ENCODE measurements at regions not wholly inside any gene's neighbourhood (a gene's known extent, or its start where the extent isn't known, plus 50 kb on each side); places are given as distances from the start of the nearest gene placed in this dataset.

DNA sequence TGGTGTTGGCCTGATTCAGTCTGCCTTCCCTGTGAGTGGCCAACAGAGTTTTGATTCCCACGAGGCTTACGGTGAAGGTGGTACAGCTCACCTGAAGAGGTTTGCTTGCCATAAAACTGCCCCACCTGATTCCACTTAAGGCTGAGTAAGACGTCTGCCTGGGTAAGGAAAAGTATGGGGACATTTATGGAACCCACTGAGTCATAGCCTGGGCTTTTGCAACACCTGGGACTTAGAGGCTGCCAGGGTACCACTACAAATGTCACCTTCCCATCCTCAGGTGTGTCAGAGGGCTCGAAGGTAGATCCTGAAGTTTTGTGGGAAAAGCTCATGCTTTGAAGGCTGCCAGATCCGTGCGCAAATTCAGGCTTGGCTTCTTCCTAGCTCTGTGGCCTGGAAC is 56.9 kb upstream of the SLCO2A1 start:
- no peak overlapping the region for H4K8ac ChIP-seq (ENCODE audit: low read depth, low read length)

DNA sequence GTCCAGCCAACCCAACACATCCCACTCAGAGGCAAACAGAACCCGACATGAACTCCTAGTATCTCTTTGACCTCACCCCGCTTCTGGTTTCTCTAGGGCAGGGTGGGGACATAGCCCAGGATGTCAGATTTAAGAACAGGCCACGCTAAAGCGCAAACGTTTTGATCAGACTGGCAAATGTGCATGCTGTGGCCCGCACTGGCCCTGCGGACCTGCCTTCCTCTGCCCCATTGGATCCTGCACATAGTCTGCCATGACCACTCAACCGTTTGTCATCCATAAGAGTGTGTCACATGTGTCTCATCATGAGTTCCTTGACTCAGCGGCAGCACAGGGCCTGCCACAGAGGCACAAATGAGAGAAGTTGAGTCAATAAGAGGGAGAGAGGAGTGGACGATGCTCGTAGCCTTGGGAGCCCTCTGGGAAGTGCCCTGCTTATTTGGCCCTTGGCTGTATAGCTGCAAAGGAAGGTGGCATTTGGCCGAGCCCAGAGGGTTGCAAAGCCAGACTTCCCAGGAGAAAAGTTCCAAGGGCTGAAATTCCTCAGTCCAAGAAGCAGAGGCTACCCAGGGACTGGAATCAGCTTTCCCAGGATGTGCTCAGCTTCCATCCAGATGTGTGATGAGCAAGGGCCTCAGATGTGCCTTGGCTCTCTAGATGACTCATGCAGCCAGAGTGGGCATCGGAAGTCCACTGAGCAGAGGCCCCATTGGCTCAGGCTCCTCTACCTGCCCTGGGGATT is 55.5 kb upstream of the SLCO2A1 start:
- Histone ChIP-seq H4K91ac (ENCODE audit: low read depth, low read length, poor library complexity) (no peak overlapping the region), H3K79me1 (ENCODE audit: low read depth, low read length) (no peaks in the 10 kb centered on the region), H3K4me1 (ENCODE audit: control insufficient read depth in 2 of 2, insufficient read depth in 1 of 2, low read depth in 1 of 2, low read length in 2 of 2) (peaks cover 0 to 2% of the 10 kb centered on the region in 2 donors), H2BK15ac (ENCODE audit: low read length) (no peak overlapping the region), H3K4ac (ENCODE audit: low read length) (no peak overlapping the region), H3K18ac (ENCODE audit: low read length) (peak overlapping the region; percentile 9), H3K27ac (replicated peaks; ENCODE audit: low read length) (no peak overlapping the region), H3K4me2 (ENCODE audit: insufficient read depth, low read length, poor library complexity, severe bottlenecking) (no peak overlapping the region), H3K9ac (ENCODE audit: low read depth, low read length, poor library complexity) (no peak overlapping the region), H4K8ac (ENCODE audit: low read depth, low read length) (no peak overlapping the region), H3K27me3 (ENCODE audit: control insufficient read depth in 3 of 3, insufficient read depth in 3 of 3, low read depth in 1 of 3, low read length in 3 of 3) (peaks cover 0 to 7% (median 0%) of the 10 kb centered on the region in 3 experiments), H2AK5ac (ENCODE audit: low read depth, low read length) (no peak overlapping the region), H2BK120ac (ENCODE audit: low read depth, low read length) (no peak overlapping the region), H2BK12ac (ENCODE audit: low read length) (no peak overlapping the region), H3K14ac (ENCODE audit: low read length) (no peak overlapping the region), H3K9me3 (replicated peaks in 1 of 2; ENCODE audit: control insufficient read depth in 2 of 2, insufficient read depth in 1 of 2, low read depth in 1 of 2, low read length in 2 of 2) (peaks cover 0 to 6% of the 10 kb centered on the region in 2 donors), H3K36me3 (replicated peaks in 1 of 2; ENCODE audit: control insufficient read depth in 2 of 2, insufficient read depth in 2 of 2, low read length in 2 of 2) (no peaks in the 10 kb centered on the region), H2BK5ac (ENCODE audit: low read length) (no peak overlapping the region), H3K4me3 (ENCODE audit: low read length in 2 of 2) (no peak overlapping the region), H3K23ac (ENCODE audit: low read depth, low read length, poor library complexity) (no peak overlapping the region), H2AFZ (ENCODE audit: low read length) (no peak overlapping the region)
- no peak for DNase-seq (ENCODE audit: low spot score)
- WGBS, 2 donors (ENCODE audit: extremely low coverage in 2 of 2, insufficient read length in 2 of 2, insufficient replicate concordance in 1 of 2): no CpG with 5 or more reads among the region's 13 CpGs

More for the DNA sequence above, 56.9 kb upstream of the SLCO2A1 start:
- H2AK5ac ChIP-seq (ENCODE audit: low read depth, low read length): no peak overlapping the region
- H3K14ac ChIP-seq (ENCODE audit: low read length): no peak overlapping the region
- H3K36me3 ChIP-seq (replicated peaks in 1 of 2; ENCODE audit: control insufficient read depth in 2 of 2, insufficient read depth in 2 of 2, low read length in 2 of 2): no peaks in the 10 kb centered on the region
- H2AFZ ChIP-seq (ENCODE audit: low read length): no peak overlapping the region
- no peaks in the 10 kb centered on the region for H3K79me1 ChIP-seq (ENCODE audit: low read depth, low read length)
- H3K23ac ChIP-seq (ENCODE audit: low read depth, low read length, poor library complexity): no peak overlapping the region
- no peak overlapping the region for H3K9ac ChIP-seq (ENCODE audit: low read depth, low read length, poor library complexity)
- H2BK12ac ChIP-seq (ENCODE audit: low read length): no peak overlapping the region
- H3K4ac ChIP-seq (ENCODE audit: low read length): no peak overlapping the region
- DNase-seq (ENCODE audit: low spot score): no peak
- no peak overlapping the region for H3K18ac ChIP-seq (ENCODE audit: low read length)
- no peak overlapping the region for H4K91ac ChIP-seq (ENCODE audit: low read depth, low read length, poor library complexity)
- no peak overlapping the region for H2BK5ac ChIP-seq (ENCODE audit: low read length)
- H3K4me1 ChIP-seq (ENCODE audit: control insufficient read depth in 2 of 2, insufficient read depth in 1 of 2, low read depth in 1 of 2, low read length in 2 of 2): peaks cover 0 to 2% of the 10 kb centered on the region in 2 donors
- H3K27me3 ChIP-seq (ENCODE audit: control insufficient read depth in 3 of 3, insufficient read depth in 3 of 3, low read depth in 1 of 3, low read length in 3 of 3): peaks cover 0 to 7% (median 0%) of the 10 kb centered on the region in 3 experiments
- no peak overlapping the region for H2BK120ac ChIP-seq (ENCODE audit: low read depth, low read length)
- no CpG with 5 or more reads among the region's 6 CpGs for WGBS, 2 donors (ENCODE audit: extremely low coverage in 2 of 2, insufficient read length in 2 of 2, insufficient replicate concordance in 1 of 2)
- H3K9me3 ChIP-seq (replicated peaks in 1 of 2; ENCODE audit: control insufficient read depth in 2 of 2, insufficient read depth in 1 of 2, low read depth in 1 of 2, low read length in 2 of 2): peaks cover 0 to 1% of the 10 kb centered on the region in 2 donors
- no peak overlapping the region for H3K27ac ChIP-seq (replicated peaks; ENCODE audit: low read length)
- H3K4me3 ChIP-seq (ENCODE audit: low read length in 2 of 2): peak overlapping the region in 1 of 2 donors; percentile 2
- H2BK15ac ChIP-seq (ENCODE audit: low read length): no peak overlapping the region
- H3K4me2 ChIP-seq (ENCODE audit: insufficient read depth, low read length, poor library complexity, severe bottlenecking): no peak overlapping the region

GRCh38 chr3:134084242-134084950 is 54.7 kb upstream of the SLCO2A1 start:
- no peak overlapping the region for H3K4me2 ChIP-seq (ENCODE audit: insufficient read depth, low read length, poor library complexity, severe bottlenecking)
- H2BK15ac ChIP-seq (ENCODE audit: low read length): no peak overlapping the region
- peaks cover 0 to 7% (median 0%) of the 10 kb centered on the region in 3 experiments for H3K27me3 ChIP-seq (ENCODE audit: control insufficient read depth in 3 of 3, insufficient read depth in 3 of 3, low read depth in 1 of 3, low read length in 3 of 3)
- H2AK5ac ChIP-seq (ENCODE audit: low read depth, low read length): no peak overlapping the region
- H3K23ac ChIP-seq (ENCODE audit: low read depth, low read length, poor library complexity): no peak overlapping the region
- no peak overlapping the region for H3K4ac ChIP-seq (ENCODE audit: low read length)
- no peak overlapping the region for H4K91ac ChIP-seq (ENCODE audit: low read depth, low read length, poor library complexity)
- no peak overlapping the region for H3K4me3 ChIP-seq (ENCODE audit: low read length in 2 of 2)
- DNase-seq (ENCODE audit: low spot score): no peak
- no peak overlapping the region for H2BK120ac ChIP-seq (ENCODE audit: low read depth, low read length)
- H3K18ac ChIP-seq (ENCODE audit: low read length): no peak overlapping the region
- no peak overlapping the region for H2BK5ac ChIP-seq (ENCODE audit: low read length)
- no peaks in the 10 kb centered on the region for H3K36me3 ChIP-seq (replicated peaks in 1 of 2; ENCODE audit: control insufficient read depth in 2 of 2, insufficient read depth in 2 of 2, low read length in 2 of 2)
- peaks cover 0 to 6% of the 10 kb centered on the region in 2 donors for H3K9me3 ChIP-seq (replicated peaks in 1 of 2; ENCODE audit: control insufficient read depth in 2 of 2, insufficient read depth in 1 of 2, low read depth in 1 of 2, low read length in 2 of 2)
- no peak overlapping the region for H3K9ac ChIP-seq (ENCODE audit: low read depth, low read length, poor library complexity)
- peak overlapping the region; percentile 25 for H3K14ac ChIP-seq (ENCODE audit: low read length)
- H4K8ac ChIP-seq (ENCODE audit: low read depth, low read length): no peak overlapping the region
- H3K27ac ChIP-seq (replicated peaks; ENCODE audit: low read length): no peak overlapping the region
- peaks cover 0 to 2% of the 10 kb centered on the region in 2 donors for H3K4me1 ChIP-seq (ENCODE audit: control insufficient read depth in 2 of 2, insufficient read depth in 1 of 2, low read depth in 1 of 2, low read length in 2 of 2)
- H3K79me1 ChIP-seq (ENCODE audit: low read depth, low read length): no peaks in the 10 kb centered on the region
- no peak overlapping the region for H2AFZ ChIP-seq (ENCODE audit: low read length)
- WGBS, 2 donors (ENCODE audit: extremely low coverage in 2 of 2, insufficient read length in 2 of 2, insufficient replicate concordance in 1 of 2): no CpG with 5 or more reads among the region's 2 CpGs
- H2BK12ac ChIP-seq (ENCODE audit: low read length): no peak overlapping the region

GRCh38 chr3:134083626-134084241 is 54.0 kb upstream of the SLCO2A1 start:
- Histone ChIP-seq H3K4ac (ENCODE audit: low read length) (no peak overlapping the region), H3K23ac (ENCODE audit: low read depth, low read length, poor library complexity) (no peak overlapping the region), H2AK5ac (ENCODE audit: low read depth, low read length) (peak overlapping the region; percentile 65), H3K18ac (ENCODE audit: low read length) (peak overlapping the region; percentile 21), H4K8ac (ENCODE audit: low read depth, low read length) (no peak overlapping the region), H2BK5ac (ENCODE audit: low read length) (no peak overlapping the region), H3K4me3 (ENCODE audit: low read length in 2 of 2) (no peak overlapping the region), H3K79me1 (ENCODE audit: low read depth, low read length) (no peaks in the 10 kb centered on the region), H3K27me3 (ENCODE audit: control insufficient read depth in 3 of 3, insufficient read depth in 3 of 3, low read depth in 1 of 3, low read length in 3 of 3) (peaks cover 0 to 7% (median 0%) of the 10 kb centered on the region in 3 experiments), H2BK15ac (ENCODE audit: low read length) (no peak overlapping the region), H3K9me3 (replicated peaks in 1 of 2; ENCODE audit: control insufficient read depth in 2 of 2, insufficient read depth in 1 of 2, low read depth in 1 of 2, low read length in 2 of 2) (peaks cover 0 to 8% of the 10 kb centered on the region in 2 donors), H3K27ac (replicated peaks; ENCODE audit: low read length) (no peak overlapping the region), H3K9ac (ENCODE audit: low read depth, low read length, poor library complexity) (no peak overlapping the region), H2AFZ (ENCODE audit: low read length) (no peak overlapping the region), H2BK120ac (ENCODE audit: low read depth, low read length) (no peak overlapping the region), H3K4me2 (ENCODE audit: insufficient read depth, low read length, poor library complexity, severe bottlenecking) (no peak overlapping the region), H3K4me1 (ENCODE audit: control insufficient read depth in 2 of 2, insufficient read depth in 1 of 2, low read depth in 1 of 2, low read length in 2 of 2) (peaks cover 0 to 2% of the 10 kb centered on the region in 2 donors), H3K14ac (ENCODE audit: low read length) (peak overlapping the region; percentile 25), H2BK12ac (ENCODE audit: low read length) (no peak overlapping the region), H4K91ac (ENCODE audit: low read depth, low read length, poor library complexity) (no peak overlapping the region), H3K36me3 (replicated peaks in 1 of 2; ENCODE audit: control insufficient read depth in 2 of 2, insufficient read depth in 2 of 2, low read length in 2 of 2) (no peaks in the 10 kb centered on the region)
- DNase-seq (ENCODE audit: low spot score): no peak
- no CpG with 5 or more reads among the region's 3 CpGs for WGBS, 2 donors (ENCODE audit: extremely low coverage in 2 of 2, insufficient read length in 2 of 2, insufficient replicate concordance in 1 of 2)

All from neuronal stem cell (in vitro differentiated cells).